ENCODE measurements at regions not wholly inside any gene's neighbourhood (a gene's known extent, or its start where the extent isn't known, plus 50 kb on each side); places are given as distances from the start of the nearest gene placed in this dataset.

DNA sequence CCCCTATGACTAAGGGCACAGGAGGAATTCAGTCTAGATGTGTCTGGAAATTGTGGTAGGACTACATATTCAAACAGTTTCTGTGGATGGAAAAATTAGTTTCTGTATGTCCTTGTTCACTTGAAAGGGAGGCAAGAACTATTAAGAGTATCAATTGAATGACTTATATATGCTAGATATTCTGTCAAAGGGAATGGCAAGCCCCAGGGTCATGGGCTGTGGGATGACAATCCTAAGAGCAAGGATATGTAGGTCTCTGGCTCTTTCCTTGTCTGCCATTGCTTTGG, 383.5 kb upstream of the B3GALT2 start (continued):
- TF ChIP-seq, protein P1, sequence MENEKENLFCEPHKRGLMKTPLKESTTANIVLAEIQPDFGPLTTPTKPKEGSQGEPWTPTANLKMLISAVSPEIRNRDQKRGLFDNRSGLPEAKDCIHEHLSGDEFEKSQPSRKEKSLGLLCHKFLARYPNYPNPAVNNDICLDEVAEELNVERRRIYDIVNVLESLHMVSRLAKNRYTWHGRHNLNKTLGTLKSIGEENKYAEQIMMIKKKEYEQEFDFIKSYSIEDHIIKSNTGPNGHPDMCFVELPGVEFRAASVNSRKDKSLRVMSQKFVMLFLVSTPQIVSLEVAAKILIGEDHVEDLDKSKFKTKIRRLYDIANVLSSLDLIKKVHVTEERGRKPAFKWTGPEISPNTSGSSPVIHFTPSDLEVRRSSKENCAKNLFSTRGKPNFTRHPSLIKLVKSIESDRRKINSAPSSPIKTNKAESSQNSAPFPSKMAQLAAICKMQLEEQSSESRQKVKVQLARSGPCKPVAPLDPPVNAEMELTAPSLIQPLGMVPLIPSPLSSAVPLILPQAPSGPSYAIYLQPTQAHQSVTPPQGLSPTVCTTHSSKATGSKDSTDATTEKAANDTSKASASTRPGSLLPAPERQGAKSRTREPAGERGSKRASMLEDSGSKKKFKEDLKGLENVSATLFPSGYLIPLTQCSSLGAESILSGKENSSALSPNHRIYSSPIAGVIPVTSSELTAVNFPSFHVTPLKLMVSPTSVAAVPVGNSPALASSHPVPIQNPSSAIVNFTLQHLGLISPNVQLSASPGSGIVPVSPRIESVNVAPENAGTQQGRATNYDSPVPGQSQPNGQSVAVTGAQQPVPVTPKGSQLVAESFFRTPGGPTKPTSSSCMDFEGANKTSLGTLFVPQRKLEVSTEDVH (IDR thresholded peaks at IDR 0.05; ENCODE audit: low read depth, partially characterized antibody), result no peak
- TF ChIP-seq BCL11A (IDR thresholded peaks at IDR 0.05; ENCODE audit: low read depth, low read length) (no peak), CREM (IDR thresholded peaks at IDR 0.05; ENCODE audit: low read depth) (no peak), BRCA1 (IDR thresholded peaks at IDR 0.05; ENCODE audit: low read depth, low read length) (no peak), BACH1 (IDR thresholded peaks at IDR 0.05; ENCODE audit: borderline replicate concordance) (no peak), CBX5 (IDR thresholded peaks at IDR 0.05; ENCODE audit: low read depth) (no peak), DPF2 (IDR thresholded peaks at IDR 0.05) (no peak), RFX5 (IDR thresholded peaks at IDR 0.05; ENCODE audit: low read depth, low read length) (no peak)
- TF ChIP-seq, protein P2, sequence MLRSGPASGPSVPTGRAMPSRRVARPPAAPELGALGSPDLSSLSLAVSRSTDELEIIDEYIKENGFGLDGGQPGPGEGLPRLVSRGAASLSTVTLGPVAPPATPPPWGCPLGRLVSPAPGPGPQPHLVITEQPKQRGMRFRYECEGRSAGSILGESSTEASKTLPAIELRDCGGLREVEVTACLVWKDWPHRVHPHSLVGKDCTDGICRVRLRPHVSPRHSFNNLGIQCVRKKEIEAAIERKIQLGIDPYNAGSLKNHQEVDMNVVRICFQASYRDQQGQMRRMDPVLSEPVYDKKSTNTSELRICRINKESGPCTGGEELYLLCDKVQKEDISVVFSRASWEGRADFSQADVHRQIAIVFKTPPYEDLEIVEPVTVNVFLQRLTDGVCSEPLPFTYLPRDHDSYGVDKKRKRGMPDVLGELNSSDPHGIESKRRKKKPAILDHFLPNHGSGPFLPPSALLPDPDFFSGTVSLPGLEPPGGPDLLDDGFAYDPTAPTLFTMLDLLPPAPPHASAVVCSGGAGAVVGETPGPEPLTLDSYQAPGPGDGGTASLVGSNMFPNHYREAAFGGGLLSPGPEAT (IDR thresholded peaks at IDR 0.05; ENCODE audit: low read depth), result no peak

DNA sequence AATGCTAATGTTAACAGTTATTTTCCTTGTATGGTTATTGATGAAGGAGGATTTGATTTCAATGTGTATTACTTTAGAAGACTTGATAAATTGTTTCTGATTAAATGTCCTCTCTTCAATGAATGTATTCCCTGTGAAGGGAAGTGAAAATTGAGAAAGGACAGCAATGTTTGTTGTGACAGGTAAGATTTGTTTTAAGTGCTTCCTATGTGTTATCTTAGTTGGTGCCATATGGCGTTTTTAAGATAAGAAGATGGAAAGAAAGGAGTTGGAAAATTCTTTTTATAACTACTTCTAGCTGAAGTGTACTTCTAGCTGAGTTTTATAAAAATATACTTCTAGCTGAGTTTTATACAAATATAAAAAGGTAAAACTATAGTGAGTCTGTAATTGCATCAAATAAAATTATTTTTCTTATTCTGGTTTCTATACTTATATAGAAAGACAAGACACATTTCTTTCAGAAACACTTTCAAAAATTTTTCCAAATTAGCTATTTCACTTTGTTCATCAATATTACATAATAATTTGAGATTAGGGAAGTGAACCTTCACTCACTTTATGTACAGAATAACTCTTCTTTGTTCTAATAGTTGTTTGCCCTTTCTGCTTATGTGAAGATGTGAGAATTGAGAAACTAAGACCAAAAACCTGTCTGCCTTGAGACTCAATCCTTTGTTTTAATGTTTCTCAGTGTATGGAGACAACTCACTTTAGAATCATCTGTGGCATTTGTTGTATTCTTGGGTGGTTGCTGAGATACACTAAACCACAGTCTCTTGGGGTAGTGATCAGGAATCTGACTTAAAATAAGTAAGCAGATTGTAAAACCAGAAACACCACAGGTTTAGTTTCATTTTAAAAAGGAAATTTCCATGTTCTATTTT, 382.9 kb upstream of the B3GALT2 start:
- intact Hi-C loops (cut with micrococcal nuclease; ENCODE audit: unreplicated experiment), result no loop called here
- FAIRE-seq, result no peak
- TF ChIP-seq, protein P3, sequence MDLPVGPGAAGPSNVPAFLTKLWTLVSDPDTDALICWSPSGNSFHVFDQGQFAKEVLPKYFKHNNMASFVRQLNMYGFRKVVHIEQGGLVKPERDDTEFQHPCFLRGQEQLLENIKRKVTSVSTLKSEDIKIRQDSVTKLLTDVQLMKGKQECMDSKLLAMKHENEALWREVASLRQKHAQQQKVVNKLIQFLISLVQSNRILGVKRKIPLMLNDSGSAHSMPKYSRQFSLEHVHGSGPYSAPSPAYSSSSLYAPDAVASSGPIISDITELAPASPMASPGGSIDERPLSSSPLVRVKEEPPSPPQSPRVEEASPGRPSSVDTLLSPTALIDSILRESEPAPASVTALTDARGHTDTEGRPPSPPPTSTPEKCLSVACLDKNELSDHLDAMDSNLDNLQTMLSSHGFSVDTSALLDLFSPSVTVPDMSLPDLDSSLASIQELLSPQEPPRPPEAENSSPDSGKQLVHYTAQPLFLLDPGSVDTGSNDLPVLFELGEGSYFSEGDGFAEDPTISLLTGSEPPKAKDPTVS (IDR thresholded peaks at IDR 0.05; ENCODE audit: low read depth, low read length), result no peak
- TF ChIP-seq ZNF622 (IDR thresholded peaks at IDR 0.05) (no peak), JUND (IDR thresholded peaks at IDR 0.05; ENCODE audit: low read depth, low read length) (no peak), STAT1 (conservative IDR thresholded peaks at IDR 0.05) (no peak), POLR2AphosphoS5 (IDR thresholded peaks at IDR 0.05; ENCODE audit: low read length) (no peak), MTA3 (IDR thresholded peaks at IDR 0.05; ENCODE audit: borderline replicate concordance, low read length) (no peak)
- TF ChIP-seq, protein P4, sequence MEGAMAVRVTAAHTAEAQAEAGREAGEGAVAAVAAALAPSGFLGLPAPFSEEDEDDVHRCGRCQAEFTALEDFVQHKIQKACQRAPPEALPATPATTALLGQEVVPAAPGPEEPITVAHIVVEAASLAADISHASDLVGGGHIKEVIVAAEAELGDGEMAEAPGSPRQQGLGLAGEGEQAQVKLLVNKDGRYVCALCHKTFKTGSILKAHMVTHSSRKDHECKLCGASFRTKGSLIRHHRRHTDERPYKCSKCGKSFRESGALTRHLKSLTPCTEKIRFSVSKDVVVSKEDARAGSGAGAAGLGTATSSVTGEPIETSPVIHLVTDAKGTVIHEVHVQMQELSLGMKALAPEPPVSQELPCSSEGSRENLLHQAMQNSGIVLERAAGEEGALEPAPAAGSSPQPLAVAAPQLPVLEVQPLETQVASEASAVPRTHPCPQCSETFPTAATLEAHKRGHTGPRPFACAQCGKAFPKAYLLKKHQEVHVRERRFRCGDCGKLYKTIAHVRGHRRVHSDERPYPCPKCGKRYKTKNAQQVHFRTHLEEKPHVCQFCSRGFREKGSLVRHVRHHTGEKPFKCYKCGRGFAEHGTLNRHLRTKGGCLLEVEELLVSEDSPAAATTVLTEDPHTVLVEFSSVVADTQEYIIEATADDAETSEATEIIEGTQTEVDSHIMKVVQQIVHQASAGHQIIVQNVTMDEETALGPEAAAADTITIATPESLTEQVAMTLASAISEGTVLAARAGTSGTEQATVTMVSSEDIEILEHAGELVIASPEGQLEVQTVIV (IDR thresholded peaks at IDR 0.05; ENCODE audit: borderline replicate concordance, partially characterized antibody), result no peak

More for the DNA sequence above, 382.9 kb upstream of the B3GALT2 start:
- Histone ChIP-seq H3K27ac (ENCODE audit: control insufficient read depth, insufficient read depth) (no peak overlapping the region), H3K27me3 (replicated peaks in 1 of 2; ENCODE audit: control insufficient read depth in 2 of 2, insufficient read depth in 2 of 2, low read length in 1 of 2) (no peaks in the 10 kb centered on the region), H3K4me1 (ENCODE audit: control insufficient read depth, insufficient read depth, low read length) (no peaks in the 10 kb centered on the region), H3K4me2 (ENCODE audit: control insufficient read depth, insufficient read depth) (no peak overlapping the region), H2AFZ (ENCODE audit: control insufficient read depth, low read depth, low read length) (no peak overlapping the region), H3K36me3 (ENCODE audit: control insufficient read depth in 2 of 2, insufficient read depth in 2 of 2, low read length in 1 of 2) (no peaks in the 10 kb centered on the region), H3K9ac (ENCODE audit: control insufficient read depth, insufficient read depth, low read length) (no peak overlapping the region), H3K79me2 (ENCODE audit: control insufficient read depth, insufficient read depth, low read length) (no peaks in the 10 kb centered on the region), H4K20me1 (ENCODE audit: control insufficient read depth, insufficient read depth) (no peaks in the 10 kb centered on the region), H3K9me3 (replicated peaks; ENCODE audit: control insufficient read depth, insufficient read depth, low read length) (no peaks in the 10 kb centered on the region; the same call in 2 of the 3 replicates), H3K4me3 (no peak overlapping the region)
- no TSS peak for BruUV-seq (replicated peaks)
- in situ Hi-C loops (cut with MboI), result no loop called here
- 0% methylated on average over 1 of the region's 1 CpG for WGBS (ENCODE audit: insufficient coverage, insufficient replicate concordance, low lambda C conversion rate, missing lambda C conversion rate)
- ChIA-PET SMC1A (ENCODE audit: uncharacterized antibody, unreplicated experiment) (no interaction called here), RAD21 (ENCODE audit: unreplicated experiment) (no interaction called here), POLR2A (no interaction called here), CTCF (no interaction called here)
- no peak for DNase-seq (ENCODE audit: low read depth, low spot score)
- ATAC-seq, result no peak
